ENCODE measurements at regions not wholly inside any gene's neighbourhood (a gene's known extent, or its start where the extent isn't known, plus 50 kb on each side); places are given as distances from the start of the nearest gene placed in this dataset.

DNA sequence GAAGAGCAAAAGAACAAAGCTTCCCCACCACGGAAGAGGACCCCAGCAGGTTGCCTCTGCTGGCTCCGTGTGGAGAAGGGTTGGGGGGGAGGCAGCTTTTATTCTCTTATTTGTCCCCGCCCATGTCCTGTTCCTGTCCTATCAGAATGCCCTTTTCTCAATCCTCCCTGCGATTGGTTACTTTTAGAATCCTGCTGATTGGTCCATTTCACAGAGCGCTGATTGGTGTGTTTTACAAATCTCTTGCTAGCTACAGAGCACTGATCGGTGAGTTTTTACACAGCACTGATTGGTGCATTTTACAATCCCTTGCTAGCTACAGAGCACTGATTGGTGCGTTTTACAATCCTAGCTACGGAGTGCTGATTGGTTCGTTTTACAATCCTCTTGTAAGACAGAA lies 100.6 kb upstream of the KLF13 start:
- Histone ChIP-seq H3K4me3 (no peak overlapping the region), H3K27ac (replicated peaks in 1 of 4) (no peak overlapping the region), H3K36me3 (no peaks in the 10 kb centered on the region), H3K4me1 (peaks cover 19 to 22% (median 21%) of the 10 kb centered on the region in 4 donors), H3K9me3 (no peaks in the 10 kb centered on the region), H3K27me3 (peaks cover 0 to 20% (median 0%) of the 10 kb centered on the region in 4 donors)
- intact Hi-C loops (cut with DNase I): no loop called here
- no peak for DNase-seq (ENCODE audit: extremely low spot score)
- WGBS: 93% methylated on average over 9 of the region's 9 CpGs
- TF ChIP-seq EP300 (IDR thresholded peaks at IDR 0.05) (no peak), POLR2A (IDR thresholded peaks at IDR 0.05; ENCODE audit: low read depth) (no peak), POLR2AphosphoS5 (IDR thresholded peaks at IDR 0.05) (no peak)
- TF ChIP-seq, protein P1, sequence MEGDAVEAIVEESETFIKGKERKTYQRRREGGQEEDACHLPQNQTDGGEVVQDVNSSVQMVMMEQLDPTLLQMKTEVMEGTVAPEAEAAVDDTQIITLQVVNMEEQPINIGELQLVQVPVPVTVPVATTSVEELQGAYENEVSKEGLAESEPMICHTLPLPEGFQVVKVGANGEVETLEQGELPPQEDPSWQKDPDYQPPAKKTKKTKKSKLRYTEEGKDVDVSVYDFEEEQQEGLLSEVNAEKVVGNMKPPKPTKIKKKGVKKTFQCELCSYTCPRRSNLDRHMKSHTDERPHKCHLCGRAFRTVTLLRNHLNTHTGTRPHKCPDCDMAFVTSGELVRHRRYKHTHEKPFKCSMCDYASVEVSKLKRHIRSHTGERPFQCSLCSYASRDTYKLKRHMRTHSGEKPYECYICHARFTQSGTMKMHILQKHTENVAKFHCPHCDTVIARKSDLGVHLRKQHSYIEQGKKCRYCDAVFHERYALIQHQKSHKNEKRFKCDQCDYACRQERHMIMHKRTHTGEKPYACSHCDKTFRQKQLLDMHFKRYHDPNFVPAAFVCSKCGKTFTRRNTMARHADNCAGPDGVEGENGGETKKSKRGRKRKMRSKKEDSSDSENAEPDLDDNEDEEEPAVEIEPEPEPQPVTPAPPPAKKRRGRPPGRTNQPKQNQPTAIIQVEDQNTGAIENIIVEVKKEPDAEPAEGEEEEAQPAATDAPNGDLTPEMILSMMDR (IDR thresholded peaks at IDR 0.05): no peak

DNA sequence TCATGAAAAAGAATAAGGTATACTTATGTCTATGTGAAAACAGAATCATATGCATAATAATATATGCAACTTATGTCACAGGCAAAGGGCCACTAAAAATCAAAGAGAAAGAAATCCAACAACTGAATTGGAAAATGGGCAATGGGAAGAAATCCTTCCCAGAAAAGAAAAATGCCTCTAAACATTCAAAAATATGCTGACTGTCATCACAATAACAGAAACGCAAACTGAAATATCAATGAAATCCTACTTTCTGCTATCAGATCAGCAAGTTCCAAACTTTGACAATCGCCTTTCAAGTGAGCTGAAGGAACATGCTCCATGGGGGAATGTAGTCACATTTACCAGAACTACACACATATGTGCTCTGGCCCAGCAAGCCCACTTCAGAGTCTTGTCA lies 99.4 kb upstream of the KLF13 start:
- H3K9me3 ChIP-seq: no peaks in the 10 kb centered on the region
- no peak overlapping the region for H3K4me3 ChIP-seq
- 85% methylated on average over 2 of the region's 2 CpGs for WGBS
- peaks cover 0 to 20% (median 0%) of the 10 kb centered on the region in 4 donors for H3K27me3 ChIP-seq
- peaks cover 19 to 22% (median 21%) of the 10 kb centered on the region in 4 donors for H3K4me1 ChIP-seq
- DNase-seq (ENCODE audit: extremely low spot score): no peak
- intact Hi-C loops (cut with DNase I): no loop called here
- H3K27ac ChIP-seq (replicated peaks in 1 of 4): no peak overlapping the region
- no peaks in the 10 kb centered on the region for H3K36me3 ChIP-seq
- no peak for TF ChIP-seq POLR2AphosphoS5 (IDR thresholded peaks at IDR 0.05)
- TF ChIP-seq POLR2A (IDR thresholded peaks at IDR 0.05; ENCODE audit: low read depth): no peak
- TF ChIP-seq EP300 (IDR thresholded peaks at IDR 0.05): no peak
- TF ChIP-seq, protein P1 (IDR thresholded peaks at IDR 0.05): no peak

GRCh38 chr15:31228011-31228484 lies 98.6 kb upstream of the KLF13 start:
- no peak for DNase-seq (ENCODE audit: extremely low spot score)
- no peak overlapping the region for H3K4me3 ChIP-seq
- intact Hi-C loops (cut with DNase I): no loop called here
- WGBS: 65% methylated on average over 7 of the region's 7 CpGs
- peaks cover 0 to 20% (median 0%) of the 10 kb centered on the region in 4 donors for H3K27me3 ChIP-seq
- H3K4me1 ChIP-seq: peaks cover 15 to 19% (median 18%) of the 10 kb centered on the region in 4 donors
- no peak for TF ChIP-seq EP300 (IDR thresholded peaks at IDR 0.05)
- no peak for TF ChIP-seq POLR2AphosphoS5 (IDR thresholded peaks at IDR 0.05)
- TF ChIP-seq POLR2A (IDR thresholded peaks at IDR 0.05; ENCODE audit: low read depth): no peak
- TF ChIP-seq, protein P1 (IDR thresholded peaks at IDR 0.05): no peak
- H3K9me3 ChIP-seq: no peaks in the 10 kb centered on the region
- H3K27ac ChIP-seq (replicated peaks in 1 of 4): no peak overlapping the region
- no peaks in the 10 kb centered on the region for H3K36me3 ChIP-seq

- no peak overlapping the region for H3K4me3 ChIP-seq
- H3K27ac ChIP-seq (replicated peaks in 1 of 4): no peak overlapping the region
- no peak for DNase-seq (ENCODE audit: extremely low spot score)
- TF ChIP-seq POLR2A (IDR thresholded peaks at IDR 0.05; ENCODE audit: low read depth): no peak
- no peaks in the 10 kb centered on the region for H3K9me3 ChIP-seq
- H3K27me3 ChIP-seq: peaks cover 0 to 20% (median 0%) of the 10 kb centered on the region in 4 donors
- H3K4me1 ChIP-seq: peaks cover 7 to 10% (median 8%) of the 10 kb centered on the region in 4 donors
- WGBS: 89% methylated on average over 6 of the region's 8 CpGs
- H3K36me3 ChIP-seq: no peaks in the 10 kb centered on the region
- intact Hi-C loops (cut with DNase I): no loop called here
Measured at GRCh38 chr15:31228980-31229826, 97.4 kb upstream of the KLF13 start.

DNA sequence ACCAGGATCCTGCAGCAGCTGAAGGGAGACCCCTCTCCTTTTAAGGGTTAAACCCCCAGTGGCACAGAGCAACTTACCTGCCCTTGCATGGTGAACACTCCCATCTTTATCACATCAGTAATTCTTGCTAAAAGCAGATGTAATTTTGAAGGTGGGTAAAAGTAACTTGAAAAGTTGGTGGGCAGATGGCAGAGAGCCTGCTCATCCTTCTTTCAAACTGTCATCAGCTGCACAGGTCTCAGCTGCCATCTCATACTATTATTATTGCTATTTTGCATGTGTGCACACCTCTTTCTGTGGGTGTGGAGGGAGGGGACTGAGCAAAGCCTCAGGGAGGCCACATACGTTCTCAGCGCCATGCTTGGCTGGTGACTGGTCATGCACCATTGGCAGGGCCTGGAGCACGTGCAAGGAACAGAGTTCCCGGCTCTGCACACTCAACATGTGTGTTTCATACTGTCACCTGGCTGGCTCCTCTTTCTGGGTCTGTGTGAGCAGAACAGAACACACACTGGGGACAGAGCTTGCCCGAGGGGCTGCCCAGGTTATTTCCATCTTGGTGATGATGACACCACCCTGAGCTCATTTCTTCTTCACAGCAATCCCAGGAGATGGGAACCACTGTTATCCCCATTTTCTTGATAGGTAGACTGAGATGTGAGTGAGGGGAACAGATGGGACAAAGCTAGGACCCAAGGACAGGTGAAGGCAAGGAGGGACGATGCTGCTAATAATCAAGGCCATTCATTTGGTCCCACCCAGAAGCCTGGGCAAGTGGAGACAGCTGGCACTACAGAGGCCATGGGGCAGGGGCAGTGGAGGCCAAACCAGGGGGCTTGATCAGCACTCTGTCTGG lies 95.8 kb upstream of the KLF13 start:
- Histone ChIP-seq H3K27ac (replicated peaks in 1 of 4) (no peak overlapping the region), H3K9me3 (no peaks in the 10 kb centered on the region), H3K27me3 (peaks cover 0 to 17% (median 0%) of the 10 kb centered on the region in 4 donors), H3K36me3 (no peaks in the 10 kb centered on the region), H3K4me3 (no peak overlapping the region), H3K4me1 (peaks cover 8 to 11% (median 9%) of the 10 kb centered on the region in 4 donors)
- intact Hi-C loops (cut with DNase I): no loop called here
- WGBS: 95% methylated on average over 6 of the region's 6 CpGs
- TF ChIP-seq POLR2A (IDR thresholded peaks at IDR 0.05; ENCODE audit: low read depth) (no peak), POLR2AphosphoS5 (IDR thresholded peaks at IDR 0.05) (no peak), EP300 (IDR thresholded peaks at IDR 0.05) (no peak)
- TF ChIP-seq, protein P1 (IDR thresholded peaks at IDR 0.05): no peak
- DNase-seq (ENCODE audit: extremely low spot score): no peak
